GM12878 (cell line): ENCODE measurements at regions not wholly inside any gene's neighbourhood (a gene's known extent, or its start where the extent isn't known, plus 50 kb on each side); places are given as distances from the start of the nearest gene placed in this dataset.

Experiments
- KAT2A ChIP-seq: conservative IDR thresholded peaks from 2 replicates; pipeline ENCODE4 v1.6.1; 2011; ENCODE audit warnings: low read depth, low read length; ENCODE audit not compliant: control insufficient read depth
- SMAD5 ChIP-seq: IDR thresholded peaks from 2 replicates; pipeline ENCODE4 v1.6.1; 2016; ENCODE audit warnings: antibody characterized with exemption, low read depth
- TAF1 ChIP-seq: IDR thresholded peaks from 2 replicates; pipeline ENCODE4 v1.6.1; 2011; ENCODE audit warnings: mild to moderate bottlenecking, low read depth, low read length, borderline replicate concordance
- ZNF24 ChIP-seq: fragments of 450-650 bp; IDR thresholded peaks from 2 replicates; pipeline ENCODE4 v1.6.1; 2017; ENCODE audit warnings: antibody characterized with exemption, mild to moderate bottlenecking
- ZNF274 ChIP-seq: IDR thresholded peaks from one replicate; pipeline ENCODE4 v1.8.0; 2011; ENCODE audit not compliant: insufficient read length, insufficient read depth

DNA sequence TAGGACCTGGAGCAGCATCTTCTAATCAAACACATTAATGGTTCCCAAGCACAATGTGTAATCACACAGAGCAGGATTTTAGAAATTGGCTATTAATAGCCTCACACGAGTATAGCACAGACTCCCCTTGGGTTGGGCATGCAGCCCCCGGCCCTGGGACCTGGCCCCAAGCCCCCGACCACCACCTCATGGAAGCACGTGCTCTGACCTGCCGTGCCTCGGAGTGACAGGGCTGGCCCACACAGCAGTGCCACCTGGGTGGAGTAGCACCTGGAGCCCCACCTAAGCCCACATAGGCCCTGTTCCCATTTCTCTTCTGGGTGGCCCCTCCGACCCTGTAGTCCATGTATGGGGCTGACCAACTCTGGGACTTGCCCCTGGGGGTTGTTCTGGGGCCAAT, 171.8 kb downstream of the TTLL2 start:
- TF ChIP-seq ZNF24 (no peak), TAF1 (no peak), SMAD5 (no peak), ZNF274 (no peak), KAT2A (no peak)
